K562 (cell line): ENCODE measurements at regions not wholly inside any gene's neighbourhood (a gene's known extent, or its start where the extent isn't known, plus 50 kb on each side); places are given as distances from the start of the nearest gene placed in this dataset.

Source experiments
- ATAC-seq: fragments of 200-7000 bp; cut with Tn5 transposase; 3 replicates; pipeline ENCODE4 v1.9.1; 2020; ENCODE audit warnings: moderate library complexity
- BruUV-seq: library from RNA; stranded (reverse); fragments of 400-500 nt; replicated peaks from 2 replicates; lab custom pipeline; 2021; lab: Mats Ljungman, UMichigan
- CTCF ChIA-PET: fragments of 300-600 bp; formaldehyde crosslinking; extraction: SDS; loops from one replicate; lab custom pipeline; 2021; ENCODE audit warnings: low intra/inter-chr PET ratio; lab: Yijun Ruan, JAX
- POLR2A ChIA-PET: fragments of 300-600, 350-650 bp; sonication (Branson Sonifier 250); formaldehyde crosslinking; extraction: SDS; loops from one replicate; lab custom pipeline; 2021; ENCODE audit warnings: antibody characterized with exemption, inconsistent platforms; lab: Yijun Ruan, JAX
- DNase-seq, 4 experiments: peaks; one replicate each; pipeline versions ENCODE4 v3.0.0 to v3.0.0-alpha.2; 2011 to 2018; ENCODE audit warnings: low spot score in 3 of 4, mixed read lengths in 3 of 4; ENCODE audit errors: extremely low read depth in 1 of 4
- FAIRE-seq: peaks from 2 replicates; lab custom pipeline; 2011; peaks lifted over from hg19 to GRCh38; lab: Jason Lieb, UNC
- H2AFZ ChIP-seq: 2 replicates; pipeline ENCODE4 v1.6.0; 2011; ENCODE audit warnings: low read depth, low read length, control low read depth, inconsistent platforms
- H3K27ac ChIP-seq: fragments of 200-600 bp; 3 replicates; pipeline ENCODE4 v1.8.0; 2011; ENCODE audit warnings: low read depth, mild to moderate bottlenecking, control low read depth, inconsistent platforms, low read length, moderate library complexity, mixed read lengths; ENCODE audit errors: extremely low read depth
- H3K27me3 ChIP-seq, 2 experiments: fragments of 300-600 bp in 1 of 2; 2 replicates in 1 of 2; 3 replicates in 1 of 2; pipeline versions ENCODE4 v1.6.0 to v1.8.0; 2011; ENCODE audit warnings: inconsistent platforms in 2 of 2, low read length in 2 of 2, mild to moderate bottlenecking in 1 of 2, mixed read lengths in 1 of 2, moderate library complexity in 1 of 2; ENCODE audit not compliant: control insufficient read depth in 2 of 2, insufficient read depth in 2 of 2
- H3K36me3 ChIP-seq: fragments of 300-600 bp; 3 replicates; pipeline ENCODE4 v1.8.0; 2011; ENCODE audit warnings: mild to moderate bottlenecking, low read length, inconsistent platforms; ENCODE audit not compliant: control insufficient read depth, insufficient read depth
- H3K4me1 ChIP-seq, 2 experiments: fragments of 200-600 bp in 1 of 2; replicated peaks in 1 of 2; 2 replicates in 1 of 2; 3 replicates in 1 of 2; pipeline versions ENCODE4 v1.5.1 to v1.8.0; 2011; ENCODE audit warnings: inconsistent platforms in 2 of 2, low read length in 2 of 2, mild to moderate bottlenecking in 1 of 2, mixed read lengths in 1 of 2, moderate library complexity in 1 of 2; ENCODE audit not compliant: control insufficient read depth in 2 of 2, insufficient read depth in 2 of 2
- H3K4me2 ChIP-seq: 2 replicates; pipeline ENCODE4 v1.6.1; 2011; ENCODE audit warnings: low read length, control low read depth, inconsistent platforms, mixed read lengths; ENCODE audit not compliant: insufficient read depth
- H3K4me3 ChIP-seq: fragments of 200-600 bp; sonication (generic), shearing (Covaris generic); 2 replicates; pipeline ENCODE4 v1.5.1; 2016; ENCODE audit warnings: control low read depth, inconsistent platforms
- H3K79me2 ChIP-seq: fragments of 200-600 bp; 3 replicates; pipeline ENCODE4 v1.8.0; 2011; ENCODE audit warnings: low read length, inconsistent platforms; ENCODE audit not compliant: control insufficient read depth, insufficient read depth
- H3K9ac ChIP-seq, 2 experiments: 2 replicates each; pipeline versions ENCODE4 v1.6.0 to v1.6.1; 2011; ENCODE audit warnings: low read depth in 2 of 2, low read length in 2 of 2, control low read depth in 1 of 2, inconsistent platforms in 1 of 2, mild to moderate bottlenecking in 1 of 2, mixed read lengths in 1 of 2; ENCODE audit not compliant: insufficient read depth in 1 of 2
- H3K9me1 ChIP-seq: one replicate; pipeline ENCODE4 v1.6.0; 2011; ENCODE audit warnings: inconsistent platforms, mild to moderate bottlenecking, low read length, moderate library complexity; ENCODE audit not compliant: control insufficient read depth, insufficient read depth
- H3K9me3 ChIP-seq: replicated peaks from 2 replicates; pipeline ENCODE4 v1.5.1; 2011; ENCODE audit warnings: low read depth, low read length, inconsistent platforms; ENCODE audit not compliant: control insufficient read depth, insufficient read depth
- H4K20me1 ChIP-seq: replicated peaks from 2 replicates; pipeline ENCODE4 v1.6.1; 2011; ENCODE audit warnings: low read length, inconsistent platforms, mixed read lengths; ENCODE audit not compliant: control insufficient read depth, insufficient read depth
- ETS2 ChIP-seq: IDR thresholded peaks from 2 replicates; pipeline ENCODE4 v1.6.1; 2016; ENCODE audit warnings: borderline replicate concordance, missing genetic modification characterization, mild to moderate bottlenecking, moderate library complexity, missing compliant biosample characterization; ENCODE audit not compliant: poor library complexity, severe bottlenecking
- KLF6 ChIP-seq: fragments of 250-450 bp; sonication (Bioruptor Pico); IDR thresholded peaks from 2 replicates; pipeline ENCODE4 v1.4.0; 2020; ENCODE audit warnings: mild to moderate bottlenecking, moderate library complexity, borderline replicate concordance
- LEF1 ChIP-seq: fragments of 450-650 bp; IDR thresholded peaks from 2 replicates; pipeline ENCODE4 v1.6.1; 2016; ENCODE audit warnings: mild to moderate bottlenecking
- SIX5 ChIP-seq, 2 experiments: IDR thresholded peaks; 2 replicates each; pipeline ENCODE4 v1.6.1; 2011; ENCODE audit warnings: low read length in 2 of 2, borderline replicate concordance in 1 of 2, low read depth in 1 of 2, mild to moderate bottlenecking in 1 of 2, moderate library complexity in 1 of 2; ENCODE audit not compliant: insufficient read depth in 1 of 2
- TEAD1 ChIP-seq, 2 experiments: fragments of 450-650 bp in 1 of 2; sonication (generic) in 1 of 2; formaldehyde crosslinking; IDR thresholded peaks; 2 replicates each; pipeline versions ENCODE4 v1.4.0 to v1.8.0; 2020 to 2022; ENCODE audit warnings: mild to moderate bottlenecking in 2 of 2, missing genetic modification reagents in 1 of 2
- ZNF431 ChIP-seq: sonication (generic); formaldehyde crosslinking; IDR thresholded peaks from 2 replicates; pipeline ENCODE4 v1.8.0; 2022; ENCODE audit warnings: mild to moderate bottlenecking, missing genetic modification reagents
- ZNF699 ChIP-seq: fragments of 250-450 bp; sonication (Bioruptor Pico); IDR thresholded peaks from 2 replicates; pipeline ENCODE4 v1.8.0; 2021; ENCODE audit warnings: mild to moderate bottlenecking, moderate library complexity; ENCODE audit not compliant: insufficient replicate concordance
- WGBS: fragments of 100-300 bp; shearing (Covaris generic); methylation state at CpG from one replicate; pipeline ENCODE4 v1.1.6; 2016; ENCODE audit warnings: low coverage, mixed read lengths; ENCODE audit not compliant: insufficient coverage; ENCODE audit errors: missing lambda C conversion rate; 5-methylcytosine and 5-hydroxymethylcytosine counted together
- in situ Hi-C: fragments of 300-500 bp; cut with MboI; formaldehyde crosslinking; loops from 4 replicates; pipeline ENCODE4 v1.15.0; 2018; ENCODE audit warnings: inconsistent platforms, mixed read lengths
- intact Hi-C: fragments of 100-400 bp; cut with micrococcal nuclease; formaldehyde crosslinking; loops from 2 replicates; pipeline ENCODE4 v1.14.2; 2022

DNA sequence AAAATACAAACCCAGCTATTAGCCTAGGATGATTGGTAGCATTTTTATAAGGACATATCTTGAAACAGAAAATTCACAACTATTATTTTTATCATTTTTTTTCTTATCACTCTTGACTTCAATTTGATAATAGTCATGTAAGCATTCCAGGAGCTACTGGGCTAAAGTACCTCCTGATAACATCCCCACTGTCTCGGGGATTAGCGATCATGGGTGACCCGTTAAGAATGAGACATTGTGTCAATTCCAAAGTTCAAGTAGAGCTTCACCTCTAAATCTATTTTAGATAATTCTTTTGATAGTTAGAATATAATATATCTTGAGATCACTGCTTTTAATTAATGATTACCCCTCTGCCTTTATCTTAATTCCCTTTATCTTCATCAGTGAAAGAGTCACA is 1204.5 kb upstream of the CHAC2 start:
- ChIA-PET POLR2A (no interaction called here), CTCF (no interaction called here)
- in situ Hi-C loops: no loop called here
- Histone ChIP-seq H4K20me1 (no peaks in the 10 kb centered on the region), H3K36me3 (no peaks in the 10 kb centered on the region), H3K27me3 (no peaks in the 10 kb centered on the region), H3K27ac (no peak overlapping the region), H3K4me2 (no peak overlapping the region), H3K9ac (no peak overlapping the region), H3K9me1 (no peaks in the 10 kb centered on the region)
- 0% methylated on average over 3 of the region's 3 CpGs for WGBS
- FAIRE-seq: no peak
- no TSS peak for BruUV-seq
- no peak for TF ChIP-seq TEAD1 (CRISPR knock-in tag; IDR thresholded peaks at IDR 0.05)
- no peak for TF ChIP-seq LEF1
- TF ChIP-seq ETS2 (tag): no peak
- no peak for TF ChIP-seq SIX5 (IDR thresholded peaks at IDR 0.05; ENCODE audit: borderline replicate concordance in 1 of 2, insufficient read depth in 1 of 2, low read depth in 1 of 2, low read length in 2 of 2)
- no peak for TF ChIP-seq KLF6 (CRISPR knock-in tag)
- no peak for TF ChIP-seq ZNF699 (CRISPR knock-in tag)
- TF ChIP-seq ZNF431 (CRISPR knock-in tag): no peak
- TF ChIP-seq, all 486 proteins: peak for 0
- H3K79me2 ChIP-seq: no peaks in the 10 kb centered on the region
- H3K9me3 ChIP-seq: no peaks in the 10 kb centered on the region
- intact Hi-C loops: no loop called here
- H2AFZ ChIP-seq: no peak overlapping the region
- DNase-seq (no peak), ATAC-seq (no peak)
- no peaks in the 10 kb centered on the region for H3K4me1 ChIP-seq
- no peak overlapping the region for H3K4me3 ChIP-seq
